OCI-LY1 (cell line): ENCODE measurements at regions not wholly inside any gene's neighbourhood (a gene's known extent, or its start where the extent isn't known, plus 50 kb on each side); places are given as distances from the start of the nearest gene placed in this dataset.

Experiments
- H2AFZ ChIP-seq: fragments of 200-600 bp; sonication (generic), shearing (Covaris generic); 2 replicates; pipeline ENCODE4 v1.6.0; 2014; ENCODE audit warnings: antibody characterized with exemption, mild to moderate bottlenecking, low read length
- H3F3A ChIP-seq: fragments of 200-600 bp; sonication (generic), shearing (Covaris generic); 2 replicates; pipeline ENCODE4 v1.6.0; 2014; ENCODE audit warnings: mild to moderate bottlenecking, antibody characterized with exemption, low read length, moderate library complexity; ENCODE audit not compliant: insufficient read depth
- H3K27ac ChIP-seq: fragments of 200-600 bp; sonication (generic); 2 replicates; pipeline ENCODE4 v1.5.1; 2014; ENCODE audit warnings: low read length, mixed run types, mild to moderate bottlenecking, low read depth; ENCODE audit not compliant: poor library complexity, severe bottlenecking
- H3K27me3 ChIP-seq: fragments of 200-600 bp; sonication (generic); 2 replicates; pipeline ENCODE4 v1.6.0; 2014; ENCODE audit warnings: antibody characterized with exemption, mild to moderate bottlenecking, low read length, moderate library complexity; ENCODE audit not compliant: insufficient read depth
- H3K36me3 ChIP-seq: fragments of 200-600 bp; sonication (generic); 2 replicates; pipeline ENCODE4 v1.6.1; 2014; ENCODE audit warnings: mild to moderate bottlenecking, antibody characterized with exemption, low read length, moderate library complexity, mixed read lengths; ENCODE audit not compliant: insufficient read depth
- H3K4me1 ChIP-seq: fragments of 200-600 bp; sonication (generic); 2 replicates; pipeline ENCODE4 v1.5.1; 2014; ENCODE audit warnings: mild to moderate bottlenecking, low read length, moderate library complexity; ENCODE audit not compliant: insufficient read depth, severe bottlenecking
- H3K4me2 ChIP-seq: fragments of 200-600 bp; sonication (generic), shearing (Covaris generic); 2 replicates; pipeline ENCODE4 v1.6.1; 2014; ENCODE audit warnings: low read length
- H3K4me3 ChIP-seq: fragments of 200-600 bp; sonication (generic); 2 replicates; pipeline ENCODE4 v1.5.1; 2014; ENCODE audit warnings: low read length, low read depth, mild to moderate bottlenecking, mixed read lengths; ENCODE audit not compliant: poor library complexity, severe bottlenecking
- H3K79me2 ChIP-seq: fragments of 200-600 bp; shearing (Covaris generic); 2 replicates; pipeline ENCODE4 v1.6.1; 2016; ENCODE audit warnings: mixed run types, low read length, mixed read lengths; ENCODE audit not compliant: insufficient read depth
- H3K9ac ChIP-seq: fragments of 200-600 bp; sonication (generic), shearing (Covaris generic); 2 replicates; pipeline ENCODE4 v1.6.1; 2014; ENCODE audit warnings: mild to moderate bottlenecking, low read length, mixed read lengths
- H3K9me2 ChIP-seq: fragments of 200-600 bp; sonication (generic), shearing (Covaris generic); 2 replicates; pipeline ENCODE4 v1.6.1; 2014; ENCODE audit warnings: low read depth, mild to moderate bottlenecking, low read length, mixed read lengths
- H3K9me3 ChIP-seq: fragments of 200-600 bp; shearing (Covaris generic); 2 replicates; pipeline ENCODE4 v1.6.1; 2014; ENCODE audit warnings: low read length, mixed read lengths
- H4K20me1 ChIP-seq: fragments of 200-600 bp; sonication (generic), shearing (Covaris generic); 2 replicates; pipeline ENCODE4 v1.6.0; 2016; ENCODE audit warnings: mild to moderate bottlenecking, low read length; ENCODE audit not compliant: insufficient read depth
- EZH2 ChIP-seq: fragments of 200-600 bp; sonication (generic), shearing (Covaris generic); IDR thresholded peaks from 2 replicates; pipeline ENCODE4 v1.8.0; 2017; ENCODE audit warnings: borderline replicate concordance, mixed run types, mild to moderate bottlenecking, antibody characterized with exemption, low read length, moderate library complexity, mixed read lengths
- TF ChIP-seq, protein P1 (sequence below): fragments of 200-600 bp; sonication (generic), shearing (Covaris generic); IDR thresholded peaks from 2 replicates; pipeline ENCODE4 v1.5.1; 2017; ENCODE audit warnings: mild to moderate bottlenecking, antibody characterized with exemption, low read length, moderate library complexity, mixed read lengths

DNA sequence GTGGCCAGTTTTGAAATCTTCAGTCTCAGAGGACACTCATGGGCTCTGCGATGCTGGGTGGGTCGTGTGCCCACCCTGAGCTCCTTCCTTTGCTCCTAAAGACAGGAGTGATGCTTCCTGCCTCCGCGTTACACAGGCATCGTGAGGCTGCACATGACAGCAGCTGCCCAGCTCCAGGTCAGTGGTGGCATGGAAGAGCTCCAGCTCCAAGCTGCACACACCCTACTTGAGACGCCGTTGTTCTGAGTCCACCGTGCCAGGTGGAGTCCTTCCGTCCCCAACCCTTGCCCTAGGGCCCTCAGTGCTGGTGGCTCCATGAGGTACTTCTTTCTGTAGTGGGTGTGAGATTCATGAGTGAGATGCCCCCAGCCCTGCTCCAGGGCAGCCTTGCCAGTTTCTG, 794.1 kb downstream of the BRD1 start:
- H3K27ac ChIP-seq: no peak overlapping the region
- no peaks in the 10 kb centered on the region for H4K20me1 ChIP-seq
- H3K79me2 ChIP-seq: no peaks in the 10 kb centered on the region
- no peak for TF ChIP-seq EZH2
- TF ChIP-seq, protein P1, sequence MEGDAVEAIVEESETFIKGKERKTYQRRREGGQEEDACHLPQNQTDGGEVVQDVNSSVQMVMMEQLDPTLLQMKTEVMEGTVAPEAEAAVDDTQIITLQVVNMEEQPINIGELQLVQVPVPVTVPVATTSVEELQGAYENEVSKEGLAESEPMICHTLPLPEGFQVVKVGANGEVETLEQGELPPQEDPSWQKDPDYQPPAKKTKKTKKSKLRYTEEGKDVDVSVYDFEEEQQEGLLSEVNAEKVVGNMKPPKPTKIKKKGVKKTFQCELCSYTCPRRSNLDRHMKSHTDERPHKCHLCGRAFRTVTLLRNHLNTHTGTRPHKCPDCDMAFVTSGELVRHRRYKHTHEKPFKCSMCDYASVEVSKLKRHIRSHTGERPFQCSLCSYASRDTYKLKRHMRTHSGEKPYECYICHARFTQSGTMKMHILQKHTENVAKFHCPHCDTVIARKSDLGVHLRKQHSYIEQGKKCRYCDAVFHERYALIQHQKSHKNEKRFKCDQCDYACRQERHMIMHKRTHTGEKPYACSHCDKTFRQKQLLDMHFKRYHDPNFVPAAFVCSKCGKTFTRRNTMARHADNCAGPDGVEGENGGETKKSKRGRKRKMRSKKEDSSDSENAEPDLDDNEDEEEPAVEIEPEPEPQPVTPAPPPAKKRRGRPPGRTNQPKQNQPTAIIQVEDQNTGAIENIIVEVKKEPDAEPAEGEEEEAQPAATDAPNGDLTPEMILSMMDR: no peak
- H3K36me3 ChIP-seq: no peaks in the 10 kb centered on the region
- no peak overlapping the region for H3K9ac ChIP-seq
- no peaks in the 10 kb centered on the region for H3K4me1 ChIP-seq
- H3K9me3 ChIP-seq: no peaks in the 10 kb centered on the region
- no peak overlapping the region for H3K4me2 ChIP-seq
- no peak overlapping the region for H2AFZ ChIP-seq
- H3F3A ChIP-seq: no peaks in the 10 kb centered on the region
- no peaks in the 10 kb centered on the region for H3K9me2 ChIP-seq
- no peak overlapping the region for H3K4me3 ChIP-seq
- H3K27me3 ChIP-seq: no peaks in the 10 kb centered on the region

DNA sequence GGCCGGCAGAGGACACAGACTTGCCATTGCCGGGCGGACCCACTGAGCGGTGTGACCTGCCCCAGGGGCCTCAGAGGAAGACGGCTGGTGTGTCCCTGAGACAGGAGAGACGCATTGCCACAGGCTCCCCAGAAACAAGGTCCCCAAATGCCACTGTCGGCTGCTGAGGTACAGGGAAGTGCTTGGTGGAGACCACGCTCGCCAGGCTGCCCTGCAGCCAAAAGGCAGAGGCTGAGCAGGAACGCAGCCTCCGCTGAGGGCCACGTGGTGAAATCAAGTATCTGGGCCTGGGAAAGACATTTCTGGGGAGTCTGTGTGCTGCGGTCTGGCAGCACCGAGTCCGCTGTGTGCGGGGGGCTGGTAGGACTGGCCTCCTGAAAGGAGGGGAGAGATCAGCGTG, 794.9 kb downstream of the BRD1 start:
- Histone ChIP-seq H3K9ac (no peak overlapping the region), H3K27me3 (no peaks in the 10 kb centered on the region), H2AFZ (no peak overlapping the region), H3K9me3 (no peaks in the 10 kb centered on the region), H3K27ac (no peak overlapping the region), H3K4me3 (no peak overlapping the region), H3K79me2 (no peaks in the 10 kb centered on the region), H3K9me2 (no peaks in the 10 kb centered on the region), H3K4me1 (no peaks in the 10 kb centered on the region), H3K4me2 (no peak overlapping the region), H3F3A (no peaks in the 10 kb centered on the region), H4K20me1 (no peaks in the 10 kb centered on the region), H3K36me3 (no peaks in the 10 kb centered on the region)
- TF ChIP-seq, protein P1: no peak
- no peak for TF ChIP-seq EZH2

DNA sequence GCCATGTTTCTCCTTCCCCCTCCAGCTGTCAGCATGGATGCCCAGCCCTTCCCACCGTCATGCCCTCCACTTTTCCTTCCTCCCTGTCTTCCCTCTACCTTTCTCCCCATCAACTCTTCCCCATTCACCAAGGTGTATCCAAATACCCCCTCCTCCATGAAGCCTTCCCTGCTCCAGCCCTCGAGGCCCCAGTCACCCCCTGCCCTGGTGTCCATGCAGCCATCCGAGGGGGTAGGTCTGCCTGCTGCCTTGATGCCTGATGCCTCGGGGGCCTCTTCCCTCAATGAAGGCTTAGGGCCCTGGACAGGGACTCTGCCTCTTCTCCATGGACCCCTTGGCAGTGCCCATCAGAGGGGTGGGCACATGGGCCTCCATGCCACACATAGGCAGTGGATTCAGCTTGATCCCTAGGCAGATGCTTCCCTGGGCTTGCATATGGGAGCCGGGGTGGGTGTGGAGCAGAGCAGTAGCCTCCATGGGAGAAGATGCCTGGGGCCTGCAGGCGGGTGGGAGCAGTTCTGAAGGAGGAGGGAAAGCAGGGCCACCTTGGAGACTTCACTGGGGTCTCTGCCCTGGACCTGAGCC, 795.8 kb downstream of the BRD1 start:
- no peaks in the 10 kb centered on the region for H3K4me1 ChIP-seq
- no peak overlapping the region for H3K4me3 ChIP-seq
- H3K27ac ChIP-seq: no peak overlapping the region
- TF ChIP-seq EZH2: no peak
- TF ChIP-seq, protein P1: no peak
- H3K36me3 ChIP-seq: no peaks in the 10 kb centered on the region
- no peaks in the 10 kb centered on the region for H3K9me2 ChIP-seq
- H3K79me2 ChIP-seq: no peaks in the 10 kb centered on the region
- no peak overlapping the region for H3K4me2 ChIP-seq
- no peaks in the 10 kb centered on the region for H3K27me3 ChIP-seq
- H3K9me3 ChIP-seq: no peaks in the 10 kb centered on the region
- no peaks in the 10 kb centered on the region for H4K20me1 ChIP-seq
- no peaks in the 10 kb centered on the region for H3F3A ChIP-seq
- no peak overlapping the region for H2AFZ ChIP-seq
- H3K9ac ChIP-seq: no peak overlapping the region
